AG08396 (cell line): ENCODE measurements at regions not wholly inside any gene's neighbourhood (a gene's known extent, or its start where the extent isn't known, plus 50 kb on each side); places are given as distances from the start of the nearest gene placed in this dataset.

ENCODE experiments used
- DNase-seq: peaks from one replicate; pipeline ENCODE4 v3.0.0; 2012; ENCODE audit warnings: low spot score, mixed read lengths

GRCh38 chr12:89821896-89822295 is 113.3 kb upstream of the ATP2B1 start:
- no peak for DNase-seq

- no peak for DNase-seq
These were observed 109.0 kb upstream of the ATP2B1 start for GRCh38 chr12:89817501-89818226.

GRCh38 chr12:89815225-89815624 is 106.6 kb upstream of the ATP2B1 start:
- no peak for DNase-seq

DNA sequence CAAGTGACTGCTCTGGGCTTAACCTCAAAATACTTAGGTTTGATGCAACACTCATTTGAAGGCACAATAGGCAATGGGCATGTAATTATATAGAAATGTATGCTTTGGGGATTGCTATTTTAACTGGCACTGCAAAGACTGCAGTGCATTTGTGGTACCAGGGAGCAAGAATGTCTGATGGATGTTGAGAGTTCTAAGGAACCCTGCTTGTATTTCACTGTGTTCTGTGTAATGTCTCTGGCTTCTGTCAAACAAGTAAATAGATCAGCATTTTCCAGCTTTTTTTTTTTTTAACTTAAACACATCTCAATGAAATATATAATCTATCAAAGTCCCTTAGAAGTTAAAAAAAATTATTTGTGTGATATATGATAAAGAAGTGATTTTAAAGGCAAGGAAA is 94.8 kb upstream of the ATP2B1 start:
- no peak for DNase-seq

GRCh38 chr12:89801284-89801683 is 92.6 kb upstream of the ATP2B1 start:
- no peak for DNase-seq

- DNase-seq: no peak
These were observed 91.8 kb upstream of the ATP2B1 start for GRCh38 chr12:89800435-89800834.

DNA sequence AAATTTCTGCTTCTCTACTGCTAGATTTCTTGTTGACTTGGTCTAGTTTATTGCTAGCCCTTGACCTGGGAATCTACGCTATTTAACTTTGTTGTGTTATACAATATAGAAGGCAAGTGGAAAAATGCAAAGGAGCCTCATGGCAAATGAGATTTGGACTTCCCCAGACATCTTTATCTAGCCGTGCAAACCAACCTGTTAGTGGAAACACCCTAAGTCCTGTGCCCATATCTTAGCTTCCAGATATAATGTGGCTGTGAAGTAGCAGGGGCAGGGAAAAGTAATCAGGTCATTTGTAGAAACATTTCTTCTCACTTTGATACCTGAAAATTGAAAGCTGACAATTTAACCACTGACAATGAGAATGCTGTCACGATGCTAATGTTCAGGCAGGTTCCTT is 90.7 kb upstream of the ATP2B1 start:
- no peak for DNase-seq

- no peak for DNase-seq
These were observed 88.8 kb upstream of the ATP2B1 start for GRCh38 chr12:89797436-89797835.

DNA sequence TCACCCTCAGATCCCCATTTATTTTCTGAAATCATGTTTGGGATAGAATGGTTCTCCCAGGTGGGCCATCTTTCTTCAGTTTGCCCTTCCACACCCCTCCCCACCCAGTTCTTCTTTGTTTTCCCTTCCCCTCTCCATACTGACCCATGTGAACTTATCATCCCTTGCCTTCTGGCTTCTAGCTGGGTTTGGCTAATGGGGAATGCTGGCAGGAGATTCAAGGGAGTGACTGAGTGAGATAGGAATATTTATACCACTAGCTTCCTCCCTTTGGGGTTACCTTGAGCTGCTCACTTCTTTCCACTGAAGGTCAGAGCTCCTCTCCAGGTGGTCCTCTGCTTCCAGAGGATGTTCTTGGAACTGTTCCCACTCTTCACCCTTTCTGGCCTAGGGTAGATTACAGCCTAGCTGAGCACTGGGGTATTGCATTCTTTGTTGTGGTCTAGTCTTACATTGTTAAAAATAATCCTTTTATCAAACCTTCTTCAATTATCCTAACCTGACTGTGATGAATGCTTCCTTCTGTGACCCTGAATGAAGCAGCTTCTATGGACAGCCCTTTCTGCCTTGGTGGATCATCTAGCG is 88.3 kb upstream of the ATP2B1 start:
- DNase-seq: no peak

DNA sequence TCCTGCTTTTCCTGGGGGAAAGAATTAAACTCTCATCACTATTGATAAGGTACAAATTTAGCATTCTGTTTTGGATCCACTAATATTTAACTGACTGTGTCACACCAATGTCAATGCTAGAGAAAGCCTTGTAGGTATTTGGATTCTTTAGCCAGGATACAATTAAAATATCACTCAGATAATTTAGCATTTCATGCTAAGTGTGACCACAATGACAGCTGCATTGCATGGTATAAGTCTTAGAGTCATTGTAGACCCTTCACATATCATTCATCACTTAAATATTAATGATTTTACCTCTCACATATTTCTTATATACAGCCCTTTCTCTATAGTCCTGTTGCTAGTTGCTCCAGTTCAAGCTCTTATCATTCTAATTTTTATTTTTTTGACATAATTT is 85.3 kb upstream of the ATP2B1 start:
- DNase-seq: no peak

GRCh38 chr12:89791286-89791685 is 82.6 kb upstream of the ATP2B1 start:
- DNase-seq: no peak

GRCh38 chr12:89789862-89790261 is 81.2 kb upstream of the ATP2B1 start:
- DNase-seq: no peak

DNA sequence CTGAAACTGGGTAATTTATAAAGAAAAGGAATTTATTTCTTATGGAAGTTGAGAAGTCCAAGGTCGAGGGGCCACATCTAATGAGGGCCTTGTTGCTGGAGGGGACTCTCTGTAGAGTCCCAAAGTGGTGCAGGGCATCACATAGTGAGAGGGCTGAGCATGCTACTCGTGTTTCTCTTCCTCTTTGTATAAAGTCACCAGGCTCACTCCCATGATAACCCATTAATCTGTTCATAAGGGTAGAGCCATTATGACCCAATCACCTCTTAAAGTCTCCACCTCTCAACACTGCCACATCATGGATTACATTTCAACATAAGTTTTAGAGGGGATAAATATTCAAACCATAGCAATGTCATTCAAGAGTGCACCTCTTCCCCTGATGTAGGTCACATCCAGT is 79.1 kb upstream of the ATP2B1 start:
- no peak for DNase-seq

DNA sequence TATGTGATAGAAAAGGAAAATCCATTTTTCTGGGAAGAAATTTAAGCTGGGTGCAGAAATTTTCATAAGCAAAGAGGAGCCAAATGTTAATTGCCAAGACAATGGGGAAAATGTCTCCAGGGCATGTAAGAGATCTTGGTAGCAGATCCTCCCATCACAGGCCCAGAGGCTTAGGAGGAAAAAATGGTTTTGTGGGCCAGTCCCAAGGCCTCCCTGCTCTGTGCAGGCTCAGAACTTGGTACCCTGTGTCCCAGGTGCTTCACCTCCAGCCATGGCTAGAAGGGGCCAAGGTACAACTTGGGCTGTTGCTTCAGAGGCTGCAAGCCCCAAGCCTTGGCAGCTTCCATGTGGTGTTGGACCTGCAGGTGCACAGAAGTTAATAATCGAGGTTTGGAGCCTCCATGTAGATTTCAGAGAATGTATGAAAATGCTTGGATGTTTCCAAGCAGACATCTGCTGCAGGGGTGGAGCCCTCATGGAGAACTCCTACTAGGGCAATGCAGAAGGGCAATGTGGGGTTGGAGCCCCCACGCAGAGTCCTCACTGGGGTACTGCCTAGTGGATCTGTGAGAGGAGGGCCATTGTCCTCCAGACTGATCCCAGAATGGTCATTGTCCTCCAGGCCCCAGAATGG is 77.7 kb upstream of the ATP2B1 start:
- DNase-seq: no peak

- peak; percentile 23 for DNase-seq
These were observed 74.9 kb upstream of the ATP2B1 start for GRCh38 chr12:89783359-89784060.

DNA sequence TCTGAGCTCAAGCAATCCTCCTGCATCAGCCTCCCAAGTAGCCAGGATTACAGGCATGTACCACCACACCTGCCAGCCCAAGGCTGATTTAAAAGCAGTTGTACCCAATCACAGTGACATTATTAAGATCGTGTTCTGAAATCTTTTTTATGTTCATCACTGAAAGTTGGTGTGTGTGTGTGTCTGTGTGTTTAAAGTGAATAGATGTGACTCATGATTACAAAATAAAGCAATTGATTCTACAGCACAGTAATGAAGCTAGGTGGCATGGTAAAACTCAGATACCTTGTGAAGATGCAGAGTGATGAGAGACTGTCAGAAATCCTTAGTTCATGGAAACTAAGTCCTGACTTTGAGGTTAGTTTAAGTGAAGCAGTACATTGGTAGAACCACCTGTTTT is 74.2 kb upstream of the ATP2B1 start:
- DNase-seq: no peak

DNA sequence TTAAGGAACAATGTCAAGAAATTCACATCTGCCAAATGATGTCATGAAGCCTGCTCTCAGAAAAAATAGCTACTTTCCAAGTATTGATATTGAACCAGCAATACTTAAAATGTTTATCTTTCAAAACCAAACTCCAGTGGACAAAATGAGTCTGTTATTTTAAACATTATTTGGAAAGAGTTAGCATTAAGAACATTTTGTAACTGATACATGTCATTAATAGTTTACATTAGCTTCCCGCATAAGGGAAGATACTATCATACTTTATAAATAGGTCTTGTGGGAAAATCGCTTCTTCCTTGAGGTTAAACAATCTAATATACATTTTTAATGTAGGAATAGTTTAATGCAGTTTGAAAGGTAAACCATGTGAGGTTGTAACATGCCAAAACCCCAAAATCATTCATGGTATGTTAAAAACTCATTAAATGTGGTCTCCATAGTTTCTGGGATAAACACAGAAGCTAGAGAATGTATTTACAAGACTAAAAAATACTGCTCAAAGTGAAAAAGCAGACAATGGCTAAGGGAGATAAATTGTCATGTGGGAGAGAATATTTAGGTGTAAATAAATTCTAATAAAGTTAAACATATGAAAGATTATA is 73.4 kb upstream of the ATP2B1 start:
- DNase-seq: no peak

DNA sequence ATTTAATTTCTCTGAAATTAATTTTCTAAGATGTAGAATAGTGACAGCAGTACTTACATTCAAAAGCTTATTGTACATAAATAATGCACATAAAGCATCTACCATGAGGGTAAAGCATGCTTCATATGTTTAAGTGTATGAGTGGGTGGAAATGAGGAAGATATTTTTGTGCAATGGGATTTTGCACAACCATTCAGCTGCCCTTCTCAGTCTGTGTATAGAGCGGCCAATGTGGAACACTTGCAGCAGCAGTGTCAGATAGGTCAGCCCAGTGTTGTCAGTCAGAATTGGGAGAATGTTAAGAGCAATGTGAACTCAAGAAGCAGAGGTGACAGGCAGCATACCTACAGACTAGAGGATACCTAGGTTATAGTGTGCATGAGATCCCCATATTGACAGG is 72.5 kb upstream of the ATP2B1 start:
- no peak for DNase-seq

DNA sequence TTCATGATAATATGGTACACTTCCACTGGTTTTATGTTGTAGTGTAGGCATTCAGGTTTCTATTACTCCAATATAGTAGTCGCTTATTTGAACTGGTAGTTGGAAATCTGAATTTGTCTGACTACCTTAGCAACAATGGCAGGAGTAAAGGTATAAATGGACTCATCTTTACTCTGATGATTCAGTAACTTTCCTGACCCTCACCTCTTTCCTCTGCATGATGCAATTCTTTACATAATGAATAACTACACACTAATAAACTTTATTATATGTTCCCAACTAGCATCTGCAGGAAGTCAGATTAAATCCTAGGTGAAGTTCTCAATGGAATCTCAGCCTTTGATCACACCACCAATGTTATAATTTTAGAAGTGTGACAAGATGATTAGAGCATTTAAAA is 70.5 kb upstream of the ATP2B1 start:
- no peak for DNase-seq

GRCh38 chr12:89777733-89778379 is 69.2 kb upstream of the ATP2B1 start:
- DNase-seq: no peak

- DNase-seq: no peak
These were observed 67.3 kb upstream of the ATP2B1 start for GRCh38 chr12:89775986-89776365.
